MG63 (cell line): ENCODE measurements at regions not wholly inside any gene's neighbourhood (a gene's known extent, or its start where the extent isn't known, plus 50 kb on each side); places are given as distances from the start of the nearest gene placed in this dataset.

ENCODE experiments used
- DNase-seq: peaks from one replicate; pipeline ENCODE4 v3.0.0-alpha.2; 2020
- H3K27me3 ChIP-seq: fragments of 250-450 bp; sonication (Bioruptor Pico); 2 replicates; pipeline ENCODE4 v1.5.1; 2020; ENCODE audit warnings: mild to moderate bottlenecking, moderate library complexity
- H3K36me3 ChIP-seq: fragments of 250-450 bp; sonication (Bioruptor Pico); 2 replicates; pipeline ENCODE4 v1.5.1; 2020; ENCODE audit warnings: mild to moderate bottlenecking, moderate library complexity
- H3K4me3 ChIP-seq: fragments of 250-450 bp; sonication (Bioruptor Pico); 2 replicates; pipeline ENCODE4 v1.5.1; 2020; ENCODE audit warnings: mild to moderate bottlenecking, moderate library complexity
- H3K9me3 ChIP-seq: fragments of 250-450 bp; sonication (Bioruptor Pico); 2 replicates; pipeline ENCODE4 v1.5.1; 2020; ENCODE audit warnings: mild to moderate bottlenecking, moderate library complexity

DNA sequence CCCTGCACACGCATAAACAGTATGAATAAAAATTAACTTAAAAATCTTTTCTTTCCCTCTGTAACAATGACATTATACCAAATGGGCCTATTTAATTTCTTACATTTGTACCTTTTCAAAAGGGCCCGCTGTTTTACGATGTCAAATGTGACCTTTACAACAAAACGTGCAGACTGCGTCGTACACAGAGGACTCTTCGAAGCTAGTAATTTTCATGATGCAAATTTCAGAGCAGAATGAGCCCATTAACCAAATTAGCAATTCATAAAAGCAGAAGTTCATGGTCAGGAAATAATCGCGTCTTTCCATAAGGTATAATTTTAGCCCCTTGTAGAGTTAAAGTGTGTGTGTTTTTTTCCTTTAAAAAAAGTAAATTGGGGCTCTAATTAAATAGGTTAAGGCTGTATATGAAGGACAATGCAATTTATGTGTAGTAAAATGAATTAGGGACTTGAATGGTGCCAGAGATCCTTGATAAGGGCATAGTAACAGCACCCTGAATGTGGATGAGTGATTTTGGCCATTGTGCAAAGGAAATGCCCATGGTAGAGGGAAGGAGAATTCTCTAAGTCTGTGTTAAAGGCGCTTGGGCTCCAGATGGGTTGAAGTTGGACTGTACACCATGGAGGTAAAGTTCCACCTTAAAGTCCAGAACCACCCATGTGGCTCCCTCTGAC lies 546.4 kb upstream of the EEF2KMT start:
- H3K4me3 ChIP-seq: no peak overlapping the region
- no peaks in the 10 kb centered on the region for H3K9me3 ChIP-seq
- H3K27me3 ChIP-seq: no peaks in the 10 kb centered on the region
- no peak for DNase-seq
- no peaks in the 10 kb centered on the region for H3K36me3 ChIP-seq

- H3K36me3 ChIP-seq: no peaks in the 10 kb centered on the region
- no peak for DNase-seq
- no peaks in the 10 kb centered on the region for H3K9me3 ChIP-seq
- no peak overlapping the region for H3K4me3 ChIP-seq
- no peaks in the 10 kb centered on the region for H3K27me3 ChIP-seq
Observed at GRCh38 chr16:5642436-5642835, 544.8 kb upstream of the EEF2KMT start.

- no peak overlapping the region for H3K4me3 ChIP-seq
- no peaks in the 10 kb centered on the region for H3K9me3 ChIP-seq
- no peaks in the 10 kb centered on the region for H3K36me3 ChIP-seq
- no peaks in the 10 kb centered on the region for H3K27me3 ChIP-seq
- no peak for DNase-seq
Observed at GRCh38 chr16:5642011-5642410, 544.4 kb upstream of the EEF2KMT start.

- DNase-seq: no peak
- H3K9me3 ChIP-seq: no peaks in the 10 kb centered on the region
- no peaks in the 10 kb centered on the region for H3K27me3 ChIP-seq
- no peaks in the 10 kb centered on the region for H3K36me3 ChIP-seq
- no peak overlapping the region for H3K4me3 ChIP-seq
Observed at GRCh38 chr16:5640883-5641282, 543.3 kb upstream of the EEF2KMT start.

- DNase-seq: no peak
- H3K9me3 ChIP-seq: no peaks in the 10 kb centered on the region
- no peak overlapping the region for H3K4me3 ChIP-seq
- H3K36me3 ChIP-seq: no peaks in the 10 kb centered on the region
- H3K27me3 ChIP-seq: no peaks in the 10 kb centered on the region
Observed at GRCh38 chr16:5639531-5639930, 541.9 kb upstream of the EEF2KMT start.

- Histone ChIP-seq H3K27me3 (no peaks in the 10 kb centered on the region; the same call in 1 of the 2 replicates), H3K4me3 (no peak overlapping the region), H3K9me3 (no peaks in the 10 kb centered on the region), H3K36me3 (no peaks in the 10 kb centered on the region)
- DNase-seq: no peak
Observed at GRCh38 chr16:5635331-5635730, 537.7 kb upstream of the EEF2KMT start.

GRCh38 chr16:5634666-5635180 lies 537.1 kb upstream of the EEF2KMT start:
- H3K4me3 ChIP-seq: no peak overlapping the region
- DNase-seq: peak; percentile 13
- H3K27me3 ChIP-seq: peaks cover under 1% of the 10 kb centered on the region; the same call in 1 of the 2 replicates
- H3K36me3 ChIP-seq: no peaks in the 10 kb centered on the region
- no peaks in the 10 kb centered on the region for H3K9me3 ChIP-seq

- DNase-seq: no peak
- H3K4me3 ChIP-seq: no peak overlapping the region
- H3K27me3 ChIP-seq: peaks cover 3% of the 10 kb centered on the region; the same call in 1 of the 2 replicates
- H3K9me3 ChIP-seq: no peaks in the 10 kb centered on the region
- no peaks in the 10 kb centered on the region for H3K36me3 ChIP-seq
Observed at GRCh38 chr16:5633845-5634440, 536.3 kb upstream of the EEF2KMT start.

- H3K4me3 ChIP-seq: no peak overlapping the region
- peaks cover 11% of the 10 kb centered on the region for H3K27me3 ChIP-seq
- no peaks in the 10 kb centered on the region for H3K36me3 ChIP-seq
- H3K9me3 ChIP-seq: peaks cover 3% of the 10 kb centered on the region; the same call in 1 of the 2 replicates
- no peak for DNase-seq
Observed at GRCh38 chr16:5622234-5622884, 524.8 kb upstream of the EEF2KMT start.

- H3K36me3 ChIP-seq: no peaks in the 10 kb centered on the region
- H3K4me3 ChIP-seq: no peak overlapping the region
- peaks cover 9% of the 10 kb centered on the region for H3K27me3 ChIP-seq
- DNase-seq: peak; percentile 59
- peaks cover under 1% of the 10 kb centered on the region; the same call in 1 of the 2 replicates for H3K9me3 ChIP-seq
Observed at GRCh38 chr16:5621826-5622225, 524.2 kb upstream of the EEF2KMT start.

DNA sequence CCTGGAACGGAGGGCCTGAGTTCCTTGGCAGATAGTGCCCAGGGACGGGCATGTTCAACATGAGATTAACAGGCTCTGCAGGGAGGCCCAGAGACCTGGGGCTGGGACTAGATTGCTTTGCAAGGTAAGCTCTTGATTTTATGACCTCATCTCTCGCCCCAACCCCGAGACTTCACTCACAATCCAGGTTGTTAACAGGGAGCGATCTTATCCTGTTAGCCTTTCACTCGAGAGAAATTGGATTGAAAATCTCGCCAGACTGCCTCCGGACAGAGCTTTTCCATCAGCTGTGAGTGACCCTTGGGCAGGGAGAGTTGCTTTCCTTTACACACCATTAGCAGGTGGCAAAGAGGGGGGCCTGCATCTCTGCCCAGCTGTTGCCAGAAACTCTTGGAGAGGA lies 521.7 kb upstream of the EEF2KMT start:
- H3K9me3 ChIP-seq: no peaks in the 10 kb centered on the region
- no peak overlapping the region for H3K4me3 ChIP-seq
- peaks cover 4% of the 10 kb centered on the region; the same call in 1 of the 2 replicates for H3K27me3 ChIP-seq
- H3K36me3 ChIP-seq: no peaks in the 10 kb centered on the region
- DNase-seq: no peak

GRCh38 chr16:5616841-5617240 lies 519.2 kb upstream of the EEF2KMT start:
- Histone ChIP-seq H3K9me3 (no peaks in the 10 kb centered on the region), H3K36me3 (no peaks in the 10 kb centered on the region), H3K27me3 (peaks cover 4% of the 10 kb centered on the region; the same call in 1 of the 2 replicates), H3K4me3 (no peak overlapping the region)
- no peak for DNase-seq

GRCh38 chr16:5615868-5616642 lies 518.5 kb upstream of the EEF2KMT start:
- peak; percentile 78 for DNase-seq
- H3K36me3 ChIP-seq: no peaks in the 10 kb centered on the region
- peaks cover 4% of the 10 kb centered on the region; the same call in 1 of the 2 replicates for H3K27me3 ChIP-seq
- H3K4me3 ChIP-seq: peak overlapping the region; percentile 16
- H3K9me3 ChIP-seq: no peaks in the 10 kb centered on the region

GRCh38 chr16:5607169-5607568 lies 509.6 kb upstream of the EEF2KMT start:
- no peak overlapping the region for H3K4me3 ChIP-seq

DNA sequence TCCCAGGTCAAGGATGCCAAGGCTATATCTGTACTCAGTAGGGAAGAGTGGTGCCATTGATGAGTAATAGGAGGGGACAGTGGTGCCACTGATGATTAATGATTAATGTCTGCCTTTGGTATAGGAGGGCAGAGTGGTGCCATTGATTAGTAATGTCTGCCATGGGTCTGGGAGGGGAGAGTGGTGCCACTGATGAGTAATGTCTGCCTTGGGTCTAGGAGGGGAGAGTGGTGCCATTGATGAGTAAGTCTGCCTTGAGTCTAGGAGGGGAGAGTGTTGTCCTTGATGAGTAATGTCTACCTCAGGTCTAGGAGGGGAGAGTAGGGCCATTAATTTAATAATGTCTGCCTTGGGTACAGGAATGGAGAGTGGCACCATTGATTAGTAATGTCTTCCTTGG lies 507.8 kb upstream of the EEF2KMT start:
- DNase-seq: peak; percentile 31
- H3K9me3 ChIP-seq: no peaks in the 10 kb centered on the region
- H3K27me3 ChIP-seq: peaks cover 3% of the 10 kb centered on the region; the same call in 1 of the 2 replicates
- H3K36me3 ChIP-seq: no peaks in the 10 kb centered on the region
- H3K4me3 ChIP-seq: no peak overlapping the region

More at GRCh38 chr16:5607169-5607568, 509.6 kb upstream of the EEF2KMT start:
- H3K9me3 ChIP-seq: no peaks in the 10 kb centered on the region
- H3K27me3 ChIP-seq: peaks cover 3% of the 10 kb centered on the region; the same call in 1 of the 2 replicates
- no peak for DNase-seq
- H3K36me3 ChIP-seq: no peaks in the 10 kb centered on the region

DNA sequence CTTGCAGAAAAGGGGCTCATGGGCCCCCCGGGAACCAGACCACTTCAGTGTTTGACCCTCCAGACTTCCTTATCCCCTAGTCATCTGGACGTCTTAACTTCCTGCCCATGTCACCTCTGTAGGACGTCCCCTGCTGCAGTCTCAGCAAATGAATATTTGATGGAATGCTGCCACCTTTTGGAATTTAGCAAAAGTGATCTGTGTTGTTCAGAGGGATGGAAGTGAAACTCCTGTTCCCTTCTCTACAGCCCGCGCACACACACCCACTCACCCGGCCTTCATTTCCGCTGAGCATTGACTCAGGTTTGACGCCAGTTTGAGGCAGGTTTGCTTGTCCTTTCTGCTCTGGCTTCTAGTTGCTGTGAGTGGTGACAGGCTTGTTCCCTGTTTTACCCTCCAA lies 507.2 kb upstream of the EEF2KMT start:
- peak; percentile 31 for DNase-seq
- H3K36me3 ChIP-seq: no peaks in the 10 kb centered on the region
- H3K27me3 ChIP-seq: peaks cover 3% of the 10 kb centered on the region; the same call in 1 of the 2 replicates
- H3K4me3 ChIP-seq: no peak overlapping the region
- H3K9me3 ChIP-seq: no peaks in the 10 kb centered on the region
